Endothelial cell of umbilical vein (primary cell): ENCODE measurements at regions not wholly inside any gene's neighbourhood (a gene's known extent, or its start where the extent isn't known, plus 50 kb on each side); places are given as distances from the start of the nearest gene placed in this dataset.

ENCODE experiments used
- BruUV-seq: library from RNA; stranded (reverse); fragments of 400-500 nt; replicated peaks from 2 replicates; lab custom pipeline; 2021; lab: Mats Ljungman, UMichigan
- CTCF ChIA-PET: fragments of 300-600, 350-600 bp; sonication (Branson Sonifier 250); formaldehyde crosslinking; loops from one replicate; lab custom pipeline; 2021; ENCODE audit warnings: antibody characterized with exemption, inconsistent platforms; lab: Charles Lee
- POLR2A ChIA-PET: fragments of 300-600, 350-600 bp; sonication (Branson Sonifier 250); formaldehyde crosslinking; loops from one replicate; lab custom pipeline; 2021; ENCODE audit warnings: antibody characterized with exemption, inconsistent platforms; lab: Charles Lee
- DNase-seq: peaks from one replicate; pipeline ENCODE4 v3.0.0-alpha.2; 2011; ENCODE audit warnings: low read depth, low spot score
- FAIRE-seq: peaks from 2 replicates; lab custom pipeline; 2011; peaks lifted over from hg19 to GRCh38; lab: Jason Lieb, UNC
- H2AFZ ChIP-seq: 2 replicates; pipeline ENCODE4 v1.6.0; 2012; ENCODE audit warnings: low read depth, low read length, control low read depth, inconsistent platforms
- H3K27ac ChIP-seq: 2 replicates; pipeline ENCODE4 v1.5.1; 2011; ENCODE audit warnings: low read depth, mild to moderate bottlenecking, control low read depth, low read length, moderate library complexity; ENCODE audit not compliant: insufficient read depth
- H3K27me3 ChIP-seq, 2 experiments: 2 replicates each; pipeline versions ENCODE4 v1.6.0 to v1.6.1; 2011; ENCODE audit warnings: low read length in 2 of 2, mixed read lengths in 1 of 2; ENCODE audit not compliant: control insufficient read depth in 2 of 2, insufficient read depth in 2 of 2
- H3K36me3 ChIP-seq, 2 experiments: 2 replicates in 1 of 2; 3 replicates in 1 of 2; pipeline ENCODE4 v1.5.1; 2011; ENCODE audit warnings: low read length in 2 of 2, mild to moderate bottlenecking in 1 of 2, moderate library complexity in 1 of 2; ENCODE audit not compliant: control insufficient read depth in 2 of 2, insufficient read depth in 2 of 2; ENCODE audit errors: extremely low read depth in 1 of 2
- H3K4me1 ChIP-seq: 3 replicates; pipeline ENCODE4 v1.5.1; 2011; ENCODE audit warnings: mild to moderate bottlenecking, low read length; ENCODE audit not compliant: control insufficient read depth, insufficient read depth; ENCODE audit errors: extremely low read depth
- H3K4me2 ChIP-seq: 2 replicates; pipeline ENCODE4 v1.6.1; 2011; ENCODE audit warnings: low read length, control low read depth, mixed read lengths; ENCODE audit not compliant: insufficient read depth
- H3K4me3 ChIP-seq, 3 experiments: fragments of 200-600 bp in 1 of 3; sonication (generic), shearing (Covaris generic) in 1 of 3; replicated peaks in 1 of 3; 2 replicates each; pipeline ENCODE4 v1.5.1; 2011 to 2016; ENCODE audit warnings: control low read depth in 3 of 3, low read length in 3 of 3, mild to moderate bottlenecking in 2 of 3, inconsistent platforms in 1 of 3, low read depth in 1 of 3, moderate library complexity in 1 of 3; ENCODE audit not compliant: insufficient read depth in 1 of 3
- H3K79me2 ChIP-seq: 2 replicates; pipeline ENCODE4 v1.6.0; 2012; ENCODE audit warnings: low read length, inconsistent platforms; ENCODE audit not compliant: control insufficient read depth, insufficient read depth
- H3K9ac ChIP-seq: replicated peaks from 2 replicates; pipeline ENCODE3; 2011; ENCODE audit warnings: low read length, control low read depth; ENCODE audit not compliant: insufficient read depth; ENCODE audit errors: extremely low read depth
- H3K9me1 ChIP-seq: replicated peaks from 3 replicates; pipeline ENCODE4 v1.6.0; 2011; ENCODE audit warnings: mild to moderate bottlenecking, low read length; ENCODE audit not compliant: control insufficient read depth, insufficient read depth; ENCODE audit errors: extremely low read depth
- H3K9me3 ChIP-seq: replicated peaks from 2 replicates; pipeline ENCODE4 v1.5.1; 2012; ENCODE audit warnings: low read length, inconsistent platforms; ENCODE audit not compliant: control insufficient read depth, insufficient read depth
- H4K20me1 ChIP-seq: replicated peaks from 2 replicates; pipeline ENCODE3; 2011; ENCODE audit warnings: mild to moderate bottlenecking, low read length; ENCODE audit not compliant: control insufficient read depth, insufficient read depth; ENCODE audit errors: extremely low read depth
- CTCF ChIP-seq, 2 donors: IDR thresholded peaks; 1 replicate in 1 of 2; 2 replicates in 1 of 2; pipeline ENCODE4 v1.5.1; 2011; ENCODE audit warnings: low read length in 2 of 2, mild to moderate bottlenecking in 2 of 2, moderate library complexity in 2 of 2, control low read depth in 1 of 2, inconsistent platforms in 1 of 2, low read depth in 1 of 2; ENCODE audit not compliant: insufficient read depth in 1 of 2; ENCODE audit errors: extremely low read depth in 1 of 2
- EZH2 ChIP-seq: IDR thresholded peaks from 2 replicates; pipeline ENCODE4 v1.6.1; 2012; ENCODE audit warnings: borderline replicate concordance, low read depth, mild to moderate bottlenecking, moderate library complexity, low read length, inconsistent platforms; ENCODE audit not compliant: severe bottlenecking
- FOS ChIP-seq: IDR thresholded peaks from 2 replicates; pipeline ENCODE4 v1.6.1; 2011; ENCODE audit warnings: mild to moderate bottlenecking, low read length, moderate library complexity, borderline replicate concordance; ENCODE audit not compliant: insufficient read depth
- GATA2 ChIP-seq: IDR thresholded peaks from 2 replicates; pipeline ENCODE4 v1.7.0; 2011; ENCODE audit warnings: low read depth, mild to moderate bottlenecking, moderate library complexity, mixed read lengths, low read length; ENCODE audit not compliant: insufficient read length, insufficient read depth
- JUN ChIP-seq: IDR thresholded peaks from 2 replicates; pipeline ENCODE4 v1.6.1; 2011; ENCODE audit warnings: borderline replicate concordance, low read depth; ENCODE audit not compliant: insufficient read length, insufficient read depth
- MAX ChIP-seq: IDR thresholded peaks from 2 replicates; pipeline ENCODE4 v1.6.1; 2011; ENCODE audit not compliant: insufficient read depth, insufficient read length
- MYC ChIP-seq: IDR thresholded peaks from one replicate; pipeline ENCODE4 v1.6.1; 2011; ENCODE audit warnings: mild to moderate bottlenecking, low read depth, low read length
- POLR2A ChIP-seq: IDR thresholded peaks from 2 replicates; pipeline ENCODE4 v1.6.1; 2012; ENCODE audit warnings: low read depth, mild to moderate bottlenecking, control low read depth, low read length
- POLR2AphosphoS5 ChIP-seq: IDR thresholded peaks from 2 replicates; pipeline ENCODE4 v1.6.1; 2012; ENCODE audit warnings: low read depth, mild to moderate bottlenecking, control low read depth, low read length, moderate library complexity; ENCODE audit not compliant: insufficient read depth
- dilution Hi-C: fragments of 300-500 bp; cut with MboI; formaldehyde crosslinking; loops from one replicate; pipeline ENCODE4 v1.15.0; 2019; ENCODE audit warnings: low sequenced_read_pairs; ENCODE audit not compliant: extremely low pct_ligation_motif_present
- intact Hi-C: fragments of 100-400 bp; cut with micrococcal nuclease; formaldehyde crosslinking; loops from one replicate; pipeline ENCODE4 v1.10.0; 2022

GRCh38 chr5:115415143-115415491, 118.7 kb upstream of the CCDC112 start:
- Histone ChIP-seq H3K9me3 (no peaks in the 10 kb centered on the region), H3K27ac (no peak overlapping the region), H3K27me3 (no peaks in the 10 kb centered on the region), H3K4me3 (no peak overlapping the region), H3K36me3 (no peaks in the 10 kb centered on the region), H3K79me2 (no peaks in the 10 kb centered on the region), H2AFZ (no peak overlapping the region), H3K4me1 (peaks cover 17% of the 10 kb centered on the region), H3K4me2 (no peak overlapping the region), H4K20me1 (no peaks in the 10 kb centered on the region), H3K9me1 (no peaks in the 10 kb centered on the region), H3K9ac (no peak overlapping the region)
- ChIA-PET CTCF (interaction anchor here (1.6 kb wide), 1 partner anchor 49 kb away, joined by 5 read pairs; no protein-coding TSS in a partner anchor), POLR2A (no interaction called here)
- FAIRE-seq: peak; percentile 43
- TF ChIP-seq JUN: peak; percentile 43
- no peak for TF ChIP-seq POLR2A
- TF ChIP-seq FOS: no peak
- no peak for TF ChIP-seq POLR2AphosphoS5
- TF ChIP-seq MAX: peak; percentile 29
- TF ChIP-seq EZH2: no peak
- BruUV-seq: no TSS peak
- dilution Hi-C loops: no loop called here
- peak; percentile 57 for DNase-seq
- intact Hi-C loops: loop anchor here (5.0 kb wide), 1 partner anchor 127 kb away; the partner anchor contains the start of gene FEM1C

GRCh38 chr5:115414406-115415142, 118.1 kb upstream of the CCDC112 start:
- Histone ChIP-seq H3K27ac (no peak overlapping the region), H3K9ac (no peak overlapping the region), H3K4me2 (no peak overlapping the region), H3K9me3 (no peaks in the 10 kb centered on the region), H3K4me3 (no peak overlapping the region), H3K79me2 (no peaks in the 10 kb centered on the region), H3K4me1 (peaks cover 12% of the 10 kb centered on the region), H2AFZ (no peak overlapping the region), H4K20me1 (no peaks in the 10 kb centered on the region), H3K36me3 (no peaks in the 10 kb centered on the region), H3K27me3 (no peaks in the 10 kb centered on the region), H3K9me1 (no peaks in the 10 kb centered on the region)
- no peak for DNase-seq
- FAIRE-seq: no peak
- no TSS peak for BruUV-seq
- POLR2A ChIA-PET: no interaction called here
- dilution Hi-C loops: no loop called here
- CTCF ChIA-PET: interaction anchor here (1.6 kb wide), 1 partner anchor 48 kb away, joined by 5 read pairs; no protein-coding TSS in a partner anchor
- TF ChIP-seq JUN (no peak), CTCF (IDR thresholded peaks at IDR 0.05; ENCODE audit: extremely low read depth in 1 of 2, insufficient read depth in 1 of 2, low read depth in 1 of 2, low read length in 2 of 2) (no peak), POLR2A (no peak), EZH2 (no peak), MAX (no peak), POLR2AphosphoS5 (no peak), MYC (no peak), FOS (no peak), GATA2 (no peak)
- intact Hi-C loops: loop anchor here (5.0 kb wide), 1 partner anchor 128 kb away; the partner anchor contains the start of gene FEM1C
